ENCODE measurements at regions not wholly inside any gene's neighbourhood (a gene's known extent, or its start where the extent isn't known, plus 50 kb on each side); places are given as distances from the start of the nearest gene placed in this dataset.

DNA sequence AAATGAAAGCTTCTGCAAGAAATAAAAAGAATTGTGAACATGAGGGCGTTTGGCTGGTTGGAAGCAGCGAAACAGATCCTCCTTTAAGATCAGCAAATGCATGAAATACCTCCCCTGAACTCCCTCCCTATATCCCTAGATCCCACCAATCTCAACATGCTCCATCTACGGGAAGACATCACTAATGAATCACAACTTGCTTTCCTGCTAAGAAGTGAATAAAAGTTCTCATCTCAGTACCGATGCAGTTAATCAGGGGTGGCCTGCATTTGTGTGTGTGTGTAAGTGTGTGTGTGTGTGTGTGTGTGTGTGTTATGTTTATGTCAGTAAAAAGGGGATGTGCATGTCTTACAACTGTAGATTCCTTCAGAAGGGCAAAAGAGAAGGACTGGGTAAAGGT, 238.7 kb downstream of the LIG4 start:
- TF ChIP-seq, protein P1, sequence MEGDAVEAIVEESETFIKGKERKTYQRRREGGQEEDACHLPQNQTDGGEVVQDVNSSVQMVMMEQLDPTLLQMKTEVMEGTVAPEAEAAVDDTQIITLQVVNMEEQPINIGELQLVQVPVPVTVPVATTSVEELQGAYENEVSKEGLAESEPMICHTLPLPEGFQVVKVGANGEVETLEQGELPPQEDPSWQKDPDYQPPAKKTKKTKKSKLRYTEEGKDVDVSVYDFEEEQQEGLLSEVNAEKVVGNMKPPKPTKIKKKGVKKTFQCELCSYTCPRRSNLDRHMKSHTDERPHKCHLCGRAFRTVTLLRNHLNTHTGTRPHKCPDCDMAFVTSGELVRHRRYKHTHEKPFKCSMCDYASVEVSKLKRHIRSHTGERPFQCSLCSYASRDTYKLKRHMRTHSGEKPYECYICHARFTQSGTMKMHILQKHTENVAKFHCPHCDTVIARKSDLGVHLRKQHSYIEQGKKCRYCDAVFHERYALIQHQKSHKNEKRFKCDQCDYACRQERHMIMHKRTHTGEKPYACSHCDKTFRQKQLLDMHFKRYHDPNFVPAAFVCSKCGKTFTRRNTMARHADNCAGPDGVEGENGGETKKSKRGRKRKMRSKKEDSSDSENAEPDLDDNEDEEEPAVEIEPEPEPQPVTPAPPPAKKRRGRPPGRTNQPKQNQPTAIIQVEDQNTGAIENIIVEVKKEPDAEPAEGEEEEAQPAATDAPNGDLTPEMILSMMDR (IDR thresholded peaks at IDR 0.05; ENCODE audit: low read depth, low read length, missing control alignments), result no peak
- no peak overlapping the region for H3K4me3 ChIP-seq (ENCODE audit: low read depth, low read length)
- in situ Hi-C loops (cut with HindIII; ENCODE audit: low sequenced_read_pairs), result no loop called here
- no peak for DNase-seq (ENCODE audit: low read depth)

DNA sequence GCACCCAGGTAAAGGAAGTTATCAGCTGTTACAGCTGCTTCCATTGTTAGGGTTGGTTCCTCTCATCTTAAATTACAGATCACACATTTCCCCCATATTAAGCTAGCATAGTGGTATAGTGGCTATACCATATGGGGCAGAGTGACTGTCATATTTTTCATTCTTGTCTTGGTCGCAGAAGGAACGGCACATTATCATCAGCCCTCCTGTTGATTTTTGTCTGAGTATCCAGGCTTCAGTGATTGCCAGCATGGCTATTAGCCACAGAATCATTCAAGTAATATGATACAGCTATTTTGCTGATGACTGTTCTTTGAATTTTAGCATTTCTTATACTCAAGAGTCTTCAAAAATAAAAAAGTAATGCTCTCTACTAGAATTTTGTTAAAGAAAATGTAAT, 240.9 kb downstream of the LIG4 start:
- TF ChIP-seq, protein P1 (IDR thresholded peaks at IDR 0.05; ENCODE audit: low read depth, low read length, missing control alignments), result no peak
- no peak overlapping the region for H3K4me3 ChIP-seq (ENCODE audit: low read depth, low read length)
- in situ Hi-C loops (cut with HindIII; ENCODE audit: low sequenced_read_pairs), result no loop called here
- DNase-seq (ENCODE audit: low read depth), result no peak

DNA sequence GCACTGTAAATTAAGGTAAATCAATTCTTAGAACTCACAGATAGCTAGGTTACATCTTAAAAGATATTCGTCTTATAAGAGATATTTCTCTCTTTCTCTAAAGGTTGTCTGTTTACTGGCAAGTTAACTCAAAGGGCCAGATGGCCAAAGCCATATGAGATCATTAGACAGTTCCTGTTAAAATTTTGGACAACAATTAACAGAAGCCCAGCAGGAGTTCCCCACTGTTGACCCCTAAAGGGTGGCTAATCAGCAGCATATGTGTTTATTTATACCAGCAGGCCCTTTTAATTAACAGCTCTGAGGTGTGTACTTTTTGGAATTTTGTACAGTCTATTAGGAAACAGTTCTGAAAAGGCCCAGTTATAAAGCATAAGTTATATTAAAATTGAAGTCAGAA, 245.8 kb downstream of the LIG4 start:
- in situ Hi-C loops (cut with HindIII; ENCODE audit: low sequenced_read_pairs), result no loop called here
- H3K4me3 ChIP-seq (ENCODE audit: low read depth, low read length), result no peak overlapping the region
- DNase-seq (ENCODE audit: low read depth), result no peak
- TF ChIP-seq, protein P1 (IDR thresholded peaks at IDR 0.05; ENCODE audit: low read depth, low read length, missing control alignments), result no peak

DNA sequence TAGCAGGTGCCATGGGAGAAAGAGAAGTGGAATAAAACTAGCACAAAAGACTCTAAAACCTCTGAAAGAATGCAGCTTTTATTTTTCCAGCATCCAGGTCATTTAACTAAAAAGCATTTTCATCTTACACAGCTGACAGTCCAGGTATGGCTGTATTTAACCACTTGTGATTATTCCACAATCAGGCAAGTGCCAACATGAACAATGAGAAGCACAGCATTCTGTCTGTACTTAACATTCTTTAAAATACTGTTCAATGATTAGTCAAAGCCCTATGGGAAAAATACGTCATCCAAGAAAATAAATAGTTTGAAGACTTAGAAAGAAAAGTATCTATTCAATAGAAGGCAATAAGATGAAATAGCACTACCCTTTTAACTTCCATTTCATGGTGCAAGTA, 246.9 kb downstream of the LIG4 start:
- TF ChIP-seq, protein P1 (IDR thresholded peaks at IDR 0.05; ENCODE audit: low read depth, low read length, missing control alignments), result no peak
- H3K4me3 ChIP-seq (ENCODE audit: low read depth, low read length), result no peak overlapping the region
- no peak for DNase-seq (ENCODE audit: low read depth)
- in situ Hi-C loops (cut with HindIII; ENCODE audit: low sequenced_read_pairs), result no loop called here

DNA sequence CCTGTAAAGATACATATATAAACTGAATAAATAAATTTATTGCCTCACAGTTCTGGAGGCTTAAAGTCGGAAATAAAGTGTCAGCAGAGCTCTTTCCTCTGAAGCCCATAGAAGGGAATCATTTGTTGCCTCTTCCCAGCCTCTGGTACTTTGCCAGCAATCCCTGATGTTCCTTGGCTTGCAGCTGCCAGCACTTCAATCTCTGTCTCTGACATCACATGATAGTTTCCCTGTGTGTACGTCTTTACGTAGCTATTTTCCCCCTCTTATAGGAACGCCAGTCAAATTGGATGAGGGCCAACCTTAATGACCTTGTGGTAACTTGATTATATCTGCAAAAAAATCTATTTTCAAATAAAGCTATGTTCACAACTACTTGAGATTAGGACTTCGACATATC, 250.9 kb downstream of the LIG4 start:
- in situ Hi-C loops (cut with HindIII; ENCODE audit: low sequenced_read_pairs), result no loop called here
- no peak for DNase-seq (ENCODE audit: low read depth)
- TF ChIP-seq, protein P1 (IDR thresholded peaks at IDR 0.05; ENCODE audit: low read depth, low read length, missing control alignments), result no peak
- H3K4me3 ChIP-seq (ENCODE audit: low read depth, low read length), result no peak overlapping the region

DNA sequence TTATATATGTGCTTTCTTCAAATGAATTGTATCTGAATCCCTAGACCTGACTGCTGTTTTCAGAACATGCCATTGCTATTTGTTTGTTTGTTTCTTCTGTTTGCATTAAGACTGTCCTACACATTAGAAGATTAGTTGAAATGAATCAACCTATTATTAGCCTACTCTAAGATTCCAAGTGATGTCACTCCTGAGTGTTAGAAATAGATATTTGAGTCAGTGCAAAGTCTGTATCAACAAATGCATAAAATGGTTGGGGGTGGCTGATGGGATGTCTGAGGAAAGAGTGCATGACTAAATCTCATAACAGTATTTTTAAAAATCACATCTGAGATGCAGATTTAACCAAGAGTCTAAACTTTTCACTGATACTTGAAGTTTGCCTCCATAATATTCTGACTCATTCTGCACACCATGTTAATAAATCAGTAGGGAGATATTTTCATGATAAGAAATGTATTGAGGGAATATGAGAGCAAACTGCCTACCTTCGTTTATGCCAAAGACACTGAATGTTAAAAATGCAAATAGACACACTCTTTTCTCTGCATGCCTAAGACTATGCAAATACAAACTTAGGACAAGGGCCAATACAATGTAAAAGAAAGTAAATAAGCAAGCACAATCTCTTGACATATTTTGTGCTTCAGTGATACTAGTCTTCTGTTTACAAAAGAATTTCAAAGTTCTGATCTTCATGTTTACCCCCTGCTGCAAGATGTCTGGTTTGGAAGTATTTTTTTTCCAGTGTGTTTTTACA, 253.3 kb downstream of the LIG4 start:
- no peak for DNase-seq (ENCODE audit: low read depth)
- H3K4me3 ChIP-seq (ENCODE audit: low read depth, low read length), result no peak overlapping the region
- TF ChIP-seq, protein P1 (IDR thresholded peaks at IDR 0.05; ENCODE audit: low read depth, low read length, missing control alignments), result no peak
- in situ Hi-C loops (cut with HindIII; ENCODE audit: low sequenced_read_pairs), result no loop called here

All from astrocyte of the cerebellum (primary cell).